WTC11 (cell line): ENCODE measurements at regions not wholly inside any gene's neighbourhood (a gene's known extent, or its start where the extent isn't known, plus 50 kb on each side); places are given as distances from the start of the nearest gene placed in this dataset.

Experiments
- CTCF ChIP-seq: fragments of 200-600 bp; IDR thresholded peaks from 2 replicates; pipeline ENCODE4 v1.8.0; 2022; ENCODE audit warnings: antibody characterized with exemption
- JUN ChIP-seq: sonication (generic); formaldehyde crosslinking; IDR thresholded peaks from 2 replicates; pipeline ENCODE4 v1.8.0; 2023; ENCODE audit warnings: mild to moderate bottlenecking, missing genetic modification reagents
- KAT7 ChIP-seq: sonication (generic); formaldehyde crosslinking; IDR thresholded peaks from 2 replicates; pipeline ENCODE4 v1.8.1; 2023; ENCODE audit warnings: missing genetic modification reagents, mild to moderate bottlenecking, borderline replicate concordance

- TF ChIP-seq KAT7 (CRISPR knock-in tag) (no peak), JUN (CRISPR knock-in tag) (no peak), CTCF (no peak)
Observed at GRCh38 chr13:81393110-81393509, 1052.2 kb upstream of the SPRY2 start.
